NOMO-1 (cell line): ENCODE measurements at regions not wholly inside any gene's neighbourhood (a gene's known extent, or its start where the extent isn't known, plus 50 kb on each side); places are given as distances from the start of the nearest gene placed in this dataset.
"Not testable (repeated sequence)": the region's sequence is repeated elsewhere in the genome, so short reads cannot be mapped to it uniquely, and the experiment has no call there.

Experiments used
- DNase-seq, 2 experiments: peaks; one replicate each; lab custom pipeline; 2025; ENCODE audit not compliant: unreplicated experiment in 2 of 2; lab: John Stamatoyannopoulos, UW

GRCh38 chrX:55813150-55813549 is 95.6 kb downstream of the RRAGB start:
- DNase-seq = no peak

GRCh38 chrX:55815546-55815945 is 98.0 kb downstream of the RRAGB start:
- no peak for DNase-seq

GRCh38 chrX:55816023-55816422 is 98.5 kb downstream of the RRAGB start:
- no peak for DNase-seq

GRCh38 chrX:55818673-55819375 is 101.3 kb downstream of the RRAGB start:
- no peak for DNase-seq

GRCh38 chrX:55839485-55839884 is 121.9 kb downstream of the RRAGB start:
- DNase-seq = no peak

GRCh38 chrX:55841962-55842752 is 124.6 kb downstream of the RRAGB start:
- DNase-seq = no peak

GRCh38 chrX:55866779-55867178 is 149.2 kb downstream of the RRAGB start:
- not testable (repeated sequence) for DNase-seq

GRCh38 chrX:55867181-55867651 is 149.7 kb downstream of the RRAGB start:
- peak in 1 of 2 experiments; percentile 3 for DNase-seq

GRCh38 chrX:55867708-55868107 is 150.2 kb downstream of the RRAGB start:
- no peak for DNase-seq

- DNase-seq = no peak
These were observed 157.3 kb downstream of the RRAGB start for GRCh38 chrX:55874807-55875206.

GRCh38 chrX:55883541-55883940 is 166.0 kb downstream of the RRAGB start:
- DNase-seq = not testable (repeated sequence)

GRCh38 chrX:55907968-55908607 is 190.5 kb downstream of the RRAGB start:
- peak; percentile 48 to 62 for DNase-seq

GRCh38 chrX:55908661-55909212 is 191.2 kb downstream of the RRAGB start:
- DNase-seq = peak; percentile 20

- DNase-seq = peak; percentile 4 to 15
These were observed 202.0 kb downstream of the RRAGB start for GRCh38 chrX:55919367-55920221.

- DNase-seq = no peak
These were observed 207.0 kb downstream of the RRAGB start for GRCh38 chrX:55924574-55924973.

- not testable (repeated sequence) for DNase-seq
These were observed 211.0 kb downstream of the RRAGB start for GRCh38 chrX:55928529-55928928.
